ENCODE measurements at regions not wholly inside any gene's neighbourhood (a gene's known extent, or its start where the extent isn't known, plus 50 kb on each side); places are given as distances from the start of the nearest gene placed in this dataset.

GRCh38 chr5:124279146-124279876, 467.1 kb downstream of the ZNF608 start:
- Histone ChIP-seq H3K9me2 (ENCODE audit: insufficient read depth, low read length) (no peaks in the 10 kb centered on the region), H3K4me1 (ENCODE audit: insufficient read depth, low read length, poor library complexity, severe bottlenecking) (no peaks in the 10 kb centered on the region), H3K79me2 (ENCODE audit: insufficient read depth, low read depth, low read length) (no peaks in the 10 kb centered on the region), H4K20me1 (ENCODE audit: insufficient read depth, low read length) (no peaks in the 10 kb centered on the region), H3K4me3 (ENCODE audit: low read depth, low read length, poor library complexity, severe bottlenecking) (no peak overlapping the region), H3K27ac (ENCODE audit: low read depth, low read length, poor library complexity, severe bottlenecking) (no peak overlapping the region), H2AFZ (ENCODE audit: low read length) (no peak overlapping the region), H3K9me3 (ENCODE audit: low read length) (no peaks in the 10 kb centered on the region), H3K4me2 (ENCODE audit: low read length) (no peak overlapping the region), H3K36me3 (ENCODE audit: insufficient read depth, low read length) (no peaks in the 10 kb centered on the region)
- TF ChIP-seq EZH2phosphoT487 (IDR thresholded peaks at IDR 0.05; ENCODE audit: borderline replicate concordance, low read depth, low read length), result no peak
- TF ChIP-seq CTCF (conservative IDR thresholded peaks at IDR 0.05; ENCODE audit: low read length), result no peak
- BruUV-seq (replicated peaks), result no TSS peak
- no peak for DNase-seq (ENCODE audit: low spot score)
- POLR2A ChIA-PET, result interaction anchor here (0.6 to 0.8 kb wide), 5 partner anchors 9 to 1726 kb away, joined by 3 read pairs; no protein-coding TSS in a partner anchor
- CTCF ChIA-PET (ENCODE audit: unreplicated experiment), result no interaction called here
- intact Hi-C loops (cut with micrococcal nuclease; ENCODE audit: unreplicated experiment), result no loop called here

GRCh38 chr5:124278636-124279035, 467.8 kb downstream of the ZNF608 start:
- H2AFZ ChIP-seq (ENCODE audit: low read length), result no peak overlapping the region
- CTCF ChIA-PET (ENCODE audit: unreplicated experiment), result no interaction called here
- no peaks in the 10 kb centered on the region for H3K36me3 ChIP-seq (ENCODE audit: insufficient read depth, low read length)
- POLR2A ChIA-PET, result interaction anchor here (0.6 to 0.8 kb wide), 3 partner anchors 10 to 1727 kb away, joined by 3 read pairs; no protein-coding TSS in a partner anchor
- H3K9me3 ChIP-seq (ENCODE audit: low read length), result no peaks in the 10 kb centered on the region
- no peaks in the 10 kb centered on the region for H3K79me2 ChIP-seq (ENCODE audit: insufficient read depth, low read depth, low read length)
- BruUV-seq (replicated peaks), result no TSS peak
- TF ChIP-seq EZH2phosphoT487 (IDR thresholded peaks at IDR 0.05; ENCODE audit: borderline replicate concordance, low read depth, low read length), result no peak
- no peak for TF ChIP-seq CTCF (conservative IDR thresholded peaks at IDR 0.05; ENCODE audit: low read length)
- intact Hi-C loops (cut with micrococcal nuclease; ENCODE audit: unreplicated experiment), result no loop called here
- no peak for DNase-seq (ENCODE audit: low spot score)
- H3K4me3 ChIP-seq (ENCODE audit: low read depth, low read length, poor library complexity, severe bottlenecking), result no peak overlapping the region
- H3K27ac ChIP-seq (ENCODE audit: low read depth, low read length, poor library complexity, severe bottlenecking), result no peak overlapping the region
- no peak overlapping the region for H3K4me2 ChIP-seq (ENCODE audit: low read length)
- H3K4me1 ChIP-seq (ENCODE audit: insufficient read depth, low read length, poor library complexity, severe bottlenecking), result no peaks in the 10 kb centered on the region
- no peaks in the 10 kb centered on the region for H4K20me1 ChIP-seq (ENCODE audit: insufficient read depth, low read length)
- no peaks in the 10 kb centered on the region for H3K9me2 ChIP-seq (ENCODE audit: insufficient read depth, low read length)
